Retina (tissue), 1 donor: ENCODE measurements at regions not wholly inside any gene's neighbourhood (a gene's known extent, or its start where the extent isn't known, plus 50 kb on each side); places are given as distances from the start of the nearest gene placed in this dataset.
A peak's percentile ranks its signal among the peaks of the same experiment; 100 is the strongest.
"Not testable (repeated sequence)": the region's sequence is repeated elsewhere in the genome, so short reads cannot be mapped to it uniquely, and the experiment has no call there.

Experiments
- DNase-seq: peaks from one replicate; pipeline ENCODE4 v3.0.0-alpha.2; 2016

GRCh38 chr10:57142925-57143576, 782.0 kb upstream of the ZWINT start:
- DNase-seq, result no peak

GRCh38 chr10:57141708-57142107, 780.6 kb upstream of the ZWINT start:
- no peak for DNase-seq

- peak; percentile 2 for DNase-seq
Measured at GRCh38 chr10:57119684-57120083, 758.6 kb upstream of the ZWINT start.

GRCh38 chr10:57113545-57113944, 752.5 kb upstream of the ZWINT start:
- no peak for DNase-seq

- DNase-seq, result no peak
Measured at GRCh38 chr10:57102236-57102635, 741.2 kb upstream of the ZWINT start.

GRCh38 chr10:57098146-57098545, 737.1 kb upstream of the ZWINT start:
- DNase-seq, result no peak

GRCh38 chr10:57096044-57096443, 735.0 kb upstream of the ZWINT start:
- no peak for DNase-seq

GRCh38 chr10:57094965-57095364, 733.9 kb upstream of the ZWINT start:
- DNase-seq, result no peak

- DNase-seq, result no peak
Measured at GRCh38 chr10:57094083-57094482, 733.0 kb upstream of the ZWINT start.

- no peak for DNase-seq
Measured at GRCh38 chr10:57053530-57053929, 692.5 kb upstream of the ZWINT start.

GRCh38 chr10:57049096-57049495, 688.0 kb upstream of the ZWINT start:
- DNase-seq, result no peak

- no peak for DNase-seq
Measured at GRCh38 chr10:57038531-57038930, 677.5 kb upstream of the ZWINT start.

GRCh38 chr10:57035310-57035709, 674.3 kb upstream of the ZWINT start:
- no peak for DNase-seq

- DNase-seq, result not testable (repeated sequence)
Measured at GRCh38 chr10:57032301-57032700, 671.2 kb upstream of the ZWINT start.

- no peak for DNase-seq
Measured at GRCh38 chr10:57031346-57031745, 670.3 kb upstream of the ZWINT start.

GRCh38 chr10:57026307-57026706, 665.2 kb upstream of the ZWINT start:
- no peak for DNase-seq

- DNase-seq, result no peak
Measured at GRCh38 chr10:57023626-57024025, 662.6 kb upstream of the ZWINT start.

- DNase-seq, result no peak
Measured at GRCh38 chr10:57018452-57018851, 657.4 kb upstream of the ZWINT start.

GRCh38 chr10:57017356-57018037, 656.4 kb upstream of the ZWINT start:
- DNase-seq, result no peak

- no peak for DNase-seq
Measured at GRCh38 chr10:57015595-57016318, 654.7 kb upstream of the ZWINT start.

GRCh38 chr10:57015187-57015586, 654.1 kb upstream of the ZWINT start:
- DNase-seq, result no peak

GRCh38 chr10:57014758-57015157, 653.7 kb upstream of the ZWINT start:
- DNase-seq, result no peak

- no peak for DNase-seq
Measured at GRCh38 chr10:57008189-57008588, 647.1 kb upstream of the ZWINT start.

- DNase-seq, result no peak
Measured at GRCh38 chr10:56991591-56992069, 630.6 kb upstream of the ZWINT start.
